ENCODE measurements at regions not wholly inside any gene's neighbourhood (a gene's known extent, or its start where the extent isn't known, plus 50 kb on each side); places are given as distances from the start of the nearest gene placed in this dataset.
A peak's percentile ranks its signal among the peaks of the same experiment; 100 is the strongest.
"Not testable (repeated sequence)": the region's sequence is repeated elsewhere in the genome, so short reads cannot be mapped to it uniquely, and the experiment has no call there.

GRCh38 chr4:163693776-163694175 is 199.3 kb downstream of the TMA16 start:
- DNase-seq (ENCODE audit: low read depth): peak; percentile 9

- DNase-seq (ENCODE audit: low read depth): peak; percentile 28
Measured at GRCh38 chr4:163694385-163694784, 199.9 kb downstream of the TMA16 start.

GRCh38 chr4:163697121-163697520 is 202.6 kb downstream of the TMA16 start:
- peak; percentile 3 for DNase-seq (ENCODE audit: low read depth)

- not testable (repeated sequence) for DNase-seq (ENCODE audit: low read depth)
Measured at GRCh38 chr4:163700383-163700782, 205.9 kb downstream of the TMA16 start.

GRCh38 chr4:163701916-163702315 is 207.4 kb downstream of the TMA16 start:
- peak; percentile 3 for DNase-seq (ENCODE audit: low read depth)

GRCh38 chr4:163702736-163703135 is 208.2 kb downstream of the TMA16 start:
- no peak for DNase-seq (ENCODE audit: low read depth)

- DNase-seq (ENCODE audit: low read depth): no peak
Measured at GRCh38 chr4:163703251-163703650, 208.8 kb downstream of the TMA16 start.

DNA sequence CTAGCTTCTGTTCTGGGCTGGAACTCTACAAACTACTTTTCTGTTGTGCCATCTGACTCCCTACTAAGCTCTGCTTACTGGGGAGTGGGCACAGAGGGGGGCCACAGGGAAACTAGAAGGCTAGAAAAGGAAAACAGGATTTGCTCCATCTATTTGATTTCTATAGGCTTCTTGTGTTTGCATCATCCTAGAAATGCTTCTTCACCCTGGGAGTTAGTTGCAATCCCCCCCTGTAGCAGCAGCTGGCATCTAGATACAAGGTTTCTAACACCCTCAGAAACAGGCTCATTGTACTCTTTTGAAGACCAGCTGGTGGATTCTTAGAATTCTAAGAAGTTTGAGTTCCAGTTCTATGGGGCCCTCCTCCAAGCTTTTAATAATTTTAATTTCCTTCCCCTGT is 213.4 kb downstream of the TMA16 start:
- no peak for DNase-seq (ENCODE audit: low read depth)

DNA sequence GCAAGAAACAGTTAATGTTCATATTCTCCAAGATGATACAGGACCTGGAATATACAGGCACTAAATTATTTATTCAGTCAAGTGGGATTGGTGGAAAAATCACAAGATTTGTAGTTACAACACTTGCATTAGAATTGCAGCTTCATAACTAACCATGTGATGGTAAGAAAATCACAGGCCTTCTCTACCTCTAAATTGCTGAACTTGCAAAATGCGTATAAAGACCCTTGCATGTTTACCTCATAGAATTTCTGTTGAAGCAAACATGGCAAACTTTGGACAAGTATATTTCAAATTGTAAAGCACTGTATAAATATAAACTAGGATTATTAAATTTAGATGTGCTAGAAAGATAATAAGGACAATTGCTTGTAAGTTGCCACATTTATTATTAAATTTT is 215.1 kb downstream of the TMA16 start:
- no peak for DNase-seq (ENCODE audit: low read depth)

- DNase-seq (ENCODE audit: low read depth): no peak
Measured at GRCh38 chr4:163710158-163710557, 215.7 kb downstream of the TMA16 start.

DNA sequence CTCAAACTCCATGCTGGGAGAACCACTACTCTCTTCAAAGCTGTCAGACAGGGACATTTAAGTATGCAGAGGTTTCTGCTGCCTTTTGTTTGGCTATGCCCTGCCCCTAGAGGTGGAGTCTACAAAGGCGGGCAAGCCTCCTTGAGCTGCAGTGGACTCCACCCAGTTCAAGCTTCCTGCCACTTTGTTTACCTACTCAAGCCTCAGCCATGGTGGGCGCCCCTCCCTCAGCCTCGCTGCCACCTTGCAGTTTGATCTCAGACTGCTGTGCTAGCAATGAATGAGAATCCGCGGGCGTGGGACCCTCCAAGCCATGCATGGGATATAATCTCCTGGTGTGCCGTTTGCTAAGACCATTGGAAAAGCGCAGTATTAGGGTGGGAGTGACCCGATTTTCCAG is 230.0 kb downstream of the TMA16 start:
- not testable (repeated sequence) for DNase-seq (ENCODE audit: low read depth)

DNA sequence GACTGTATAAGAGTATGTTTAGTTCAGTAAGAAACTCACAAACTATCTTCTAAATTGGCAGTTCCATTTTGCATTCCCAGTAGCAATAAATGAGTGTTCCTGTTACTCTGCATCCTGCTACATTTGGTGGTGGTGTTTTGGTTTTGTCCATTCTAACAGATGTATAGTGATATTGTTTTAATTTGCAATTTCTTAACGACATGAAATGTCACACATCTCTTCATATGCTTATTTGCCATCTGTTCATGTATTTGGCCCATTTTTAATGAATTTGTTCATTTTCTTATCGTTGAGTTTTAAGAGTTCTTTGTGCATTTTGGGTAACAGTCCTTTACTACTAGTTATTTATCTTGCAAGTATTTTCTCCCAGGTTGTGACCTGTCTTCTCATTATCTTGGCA is 232.2 kb downstream of the TMA16 start:
- no peak for DNase-seq (ENCODE audit: low read depth)

DNA sequence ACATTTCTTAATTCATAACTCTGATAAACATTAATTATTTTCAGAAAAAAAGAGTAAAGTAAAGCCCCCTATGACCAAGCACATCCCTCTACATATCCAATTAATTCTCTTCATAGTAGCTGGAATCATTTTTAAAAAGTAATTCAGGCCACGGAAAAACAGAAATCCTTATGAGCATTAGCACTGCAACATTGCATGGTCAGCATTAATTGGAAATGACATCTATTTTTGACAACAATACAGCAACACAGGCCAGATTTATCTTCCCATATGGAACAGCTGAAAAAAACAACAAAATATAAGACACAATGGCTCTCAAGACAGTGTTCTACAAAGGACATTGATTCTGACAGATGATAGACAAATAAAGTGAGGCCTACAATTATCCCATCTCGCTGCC is 236.6 kb downstream of the TMA16 start:
- DNase-seq (ENCODE audit: low read depth): no peak

DNA sequence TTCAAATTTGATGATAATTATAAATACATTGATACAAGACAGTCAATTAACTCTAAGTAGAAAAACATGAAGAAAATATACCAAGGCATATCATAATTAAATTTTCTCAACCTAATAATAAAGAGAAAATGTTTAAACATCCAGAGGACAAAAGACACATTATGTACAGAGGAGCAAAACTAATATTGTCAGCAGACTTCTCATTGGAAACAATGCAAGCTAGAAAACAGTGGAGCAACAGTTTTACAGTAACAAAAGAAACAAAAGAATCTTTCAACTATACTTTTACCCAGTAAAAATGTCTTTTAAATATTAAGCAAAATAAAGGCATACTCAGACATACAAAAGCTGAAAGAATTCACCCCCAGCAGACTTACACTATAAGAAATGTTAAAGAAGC is 238.0 kb downstream of the TMA16 start:
- no peak for DNase-seq (ENCODE audit: low read depth)

- DNase-seq (ENCODE audit: low read depth): no peak
Measured at GRCh38 chr4:163736876-163737275, 242.4 kb downstream of the TMA16 start.

- not testable (repeated sequence) for DNase-seq (ENCODE audit: low read depth)
Measured at GRCh38 chr4:163737846-163738245, 243.4 kb downstream of the TMA16 start.

DNA sequence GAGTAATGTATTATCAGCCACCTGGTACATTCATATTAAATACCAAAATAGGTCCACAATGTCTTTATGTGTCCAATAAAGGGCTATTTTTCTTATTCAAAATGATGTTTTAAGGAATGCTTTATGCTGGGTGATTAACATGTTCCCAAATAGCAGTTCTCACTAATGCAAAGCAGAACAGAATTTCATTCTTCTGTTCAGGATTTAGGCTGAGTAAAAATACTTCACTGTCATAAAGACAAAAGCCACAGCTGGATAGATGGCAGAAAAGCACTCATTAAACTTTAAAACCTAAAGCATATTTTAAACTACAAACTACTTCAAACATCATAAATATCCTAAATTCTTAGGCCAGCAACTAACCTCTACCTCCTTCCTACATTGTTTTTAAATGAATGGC is 244.0 kb downstream of the TMA16 start:
- DNase-seq (ENCODE audit: low read depth): no peak

GRCh38 chr4:163744861-163745260 is 250.4 kb downstream of the TMA16 start:
- no peak for DNase-seq (ENCODE audit: low read depth)

DNA sequence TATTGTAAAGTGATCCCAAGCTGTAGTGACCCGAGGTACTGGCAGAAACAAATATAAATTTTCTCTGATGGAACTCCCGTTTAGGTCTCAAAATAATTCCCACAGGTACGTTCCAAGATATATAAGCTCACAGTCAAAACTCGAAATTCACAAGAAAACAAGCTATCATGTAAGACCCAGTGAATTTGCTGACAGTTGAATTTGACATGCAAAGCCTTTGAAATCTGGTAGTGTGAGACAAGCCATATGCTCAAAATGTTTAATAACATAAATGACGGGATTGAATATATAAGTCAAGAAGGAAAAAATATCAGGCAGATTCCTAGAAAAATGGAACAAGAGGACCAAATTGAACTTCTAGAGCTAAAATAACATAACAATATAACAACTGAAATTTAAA is 252.8 kb downstream of the TMA16 start:
- DNase-seq (ENCODE audit: low read depth): no peak

DNA sequence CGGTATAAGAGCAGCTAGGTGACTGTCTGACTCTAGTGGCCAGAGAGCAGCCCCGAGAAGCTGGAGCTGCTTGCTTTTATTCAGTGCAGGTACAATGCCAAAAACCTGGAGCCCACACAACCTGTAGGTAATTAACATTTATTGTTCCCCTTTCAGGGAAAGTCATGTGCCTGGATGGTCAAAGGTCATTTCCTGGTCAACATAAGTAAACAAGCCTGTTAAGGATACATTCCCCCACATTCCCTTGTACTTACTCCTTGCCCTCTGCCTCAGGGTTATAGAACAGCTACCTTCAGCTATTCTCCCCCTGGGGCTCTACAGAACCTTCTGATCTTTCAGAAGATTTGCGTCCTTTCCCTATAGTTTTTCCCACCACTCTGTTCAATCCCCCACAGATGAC is 253.4 kb downstream of the TMA16 start:
- no peak for DNase-seq (ENCODE audit: low read depth)

DNA sequence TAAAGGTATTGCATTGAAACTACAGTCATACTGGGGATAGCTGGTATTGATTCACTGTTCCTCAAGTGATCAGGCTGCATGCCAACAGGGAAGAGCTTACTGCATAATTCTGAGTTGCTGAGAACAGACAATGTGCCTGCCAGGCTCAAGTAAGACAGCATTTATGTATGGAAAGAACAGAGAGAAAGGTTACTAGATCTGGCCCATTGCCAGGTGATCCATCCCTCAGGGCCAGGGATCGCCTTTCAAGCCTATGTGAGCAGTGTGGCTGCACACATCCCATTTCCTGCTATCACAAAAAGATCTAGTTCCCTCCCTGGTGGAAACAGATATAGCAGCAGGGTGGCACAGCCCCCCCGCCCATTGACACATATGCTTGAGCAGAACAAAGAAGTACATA is 254.0 kb downstream of the TMA16 start:
- DNase-seq (ENCODE audit: low read depth): no peak

DNA sequence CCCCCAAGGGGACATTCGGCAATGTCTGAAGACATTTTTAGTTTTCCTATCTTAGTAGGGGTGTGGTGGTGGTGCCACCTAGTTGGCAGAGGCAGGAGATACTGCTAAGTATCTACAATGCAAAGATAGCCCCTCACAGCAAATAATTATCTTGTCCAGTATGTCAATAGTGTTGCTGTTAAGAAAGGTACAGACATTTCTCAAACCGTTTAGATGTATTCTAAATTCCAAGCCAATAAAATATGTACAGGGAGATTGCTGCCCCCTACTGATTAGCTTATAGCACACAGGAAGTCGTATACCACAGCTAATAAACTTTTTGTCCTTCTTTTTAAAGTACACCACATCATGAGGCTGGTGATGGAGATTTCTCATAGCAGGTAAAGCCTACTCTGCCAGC is 260.5 kb downstream of the TMA16 start:
- no peak for DNase-seq (ENCODE audit: low read depth)

- DNase-seq (ENCODE audit: low read depth): no peak
Measured at GRCh38 chr4:163757219-163757618, 262.7 kb downstream of the TMA16 start.

- no peak for DNase-seq (ENCODE audit: low read depth)
Measured at GRCh38 chr4:163758032-163758431, 263.5 kb downstream of the TMA16 start.

DNA sequence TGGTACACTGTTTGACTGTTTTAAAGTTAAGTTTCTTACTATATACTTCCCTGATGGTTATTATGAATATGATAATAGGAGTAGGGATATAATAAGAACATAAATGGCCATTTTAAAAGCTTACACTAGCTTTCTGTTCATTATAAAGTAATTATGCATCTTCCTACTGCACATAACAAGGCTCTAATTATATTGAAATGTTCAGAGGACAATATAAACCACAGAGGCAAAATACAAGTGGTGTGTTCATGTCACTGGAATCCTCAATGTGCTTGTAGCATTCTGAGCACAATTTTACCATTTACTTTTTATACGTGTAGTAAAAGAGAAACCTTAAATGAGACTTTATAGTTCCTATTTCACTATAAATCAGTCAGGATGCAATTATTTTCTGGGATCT is 268.3 kb downstream of the TMA16 start:
- no peak for DNase-seq (ENCODE audit: low read depth)
